A549 (cell line): ENCODE measurements at regions not wholly inside any gene's neighbourhood (a gene's known extent, or its start where the extent isn't known, plus 50 kb on each side); places are given as distances from the start of the nearest gene placed in this dataset.

Source experiments
- ATAC-seq, 2 experiments: fragments of 200-7000 bp in 1 of 2; fragments of >200 bp in 1 of 2; cut with Nextera tagmentation in 1 of 2; cut with Tn5 transposase in 1 of 2; 3 replicates each; pipeline versions ENCODE4 v1.8.0 to v1.9.1; 2018 to 2020; ENCODE audit warnings: mild to moderate bottlenecking in 1 of 2, moderate library complexity in 1 of 2
- CTCF ChIA-PET: fragments of 300-600 bp; sonication (Branson Sonifier 250); formaldehyde crosslinking; extraction: SDS; loops from one replicate; lab custom pipeline; 2021; ENCODE audit warnings: antibody characterized with exemption, inconsistent platforms; lab: Yijun Ruan, JAX
- POLR2A ChIA-PET: fragments of 350-600 bp; formaldehyde crosslinking; extraction: SDS; loops from one replicate; lab custom pipeline; 2021; ENCODE audit warnings: antibody characterized with exemption, inconsistent platforms; lab: Yijun Ruan, JAX
- DNase-seq, 2 experiments: peaks; one replicate each; pipeline versions ENCODE4 v3.0.0 to v3.0.0-alpha.2; 2011 to 2016; ENCODE audit warnings: low read depth in 1 of 2, low spot score in 1 of 2
- FAIRE-seq: peaks from 2 replicates; lab custom pipeline; 2011; peaks lifted over from hg19 to GRCh38; lab: Jason Lieb, UNC
- H3K27ac ChIP-seq, 2 experiments: fragments of >200 bp; sonication (Bioruptor Twin); formaldehyde crosslinking; 3 replicates each; pipeline ENCODE4 v1.5.1; 2016 to 2017
- H3K4me1 ChIP-seq: fragments of >200 bp; sonication (Bioruptor Twin); formaldehyde crosslinking; 3 replicates; pipeline ENCODE4 v1.6.1; 2016
- H3K4me2 ChIP-seq: fragments of >200 bp; sonication (Bioruptor Twin); formaldehyde crosslinking; 3 replicates; pipeline ENCODE4 v1.6.1; 2016
- H3K4me3 ChIP-seq: fragments of >200 bp; sonication (Bioruptor Twin); formaldehyde crosslinking; 3 replicates; pipeline ENCODE4 v1.5.1; 2016
- H3K9me3 ChIP-seq: fragments of >200 bp; sonication (Bioruptor Twin); formaldehyde crosslinking; 3 replicates; pipeline ENCODE4 v1.6.1; 2016
- ATOH8 ChIP-seq: fragments of 250-450 bp; sonication (Bioruptor Pico); IDR thresholded peaks from 2 replicates; pipeline ENCODE4 v1.5.0; 2020; ENCODE audit warnings: low read depth, mild to moderate bottlenecking, moderate library complexity
- BCL3 ChIP-seq: fragments of >200 bp; sonication (Bioruptor Twin); formaldehyde crosslinking; IDR thresholded peaks from 3 replicates; pipeline ENCODE4 v1.6.1; 2016
- CBX2 ChIP-seq: fragments of 200-600 bp; sonication (generic); IDR thresholded peaks from 2 replicates; pipeline ENCODE4 v1.6.1; 2016; ENCODE audit warnings: low read depth, mild to moderate bottlenecking, borderline replicate concordance
- CBX8 ChIP-seq: fragments of 200-600 bp; sonication (generic); IDR thresholded peaks from 2 replicates; pipeline ENCODE4 v1.6.1; 2016
- CEBPB ChIP-seq, 2 experiments: fragments of >200 bp in 1 of 2; sonication (Bioruptor Twin) in 1 of 2; formaldehyde crosslinking in 1 of 2; IDR thresholded peaks; 2 replicates each; pipeline ENCODE4 v1.6.1; 2012 to 2016
- CHD2 ChIP-seq: fragments of 150-350 bp; IDR thresholded peaks from 2 replicates; pipeline ENCODE4 v1.6.1; 2014; ENCODE audit warnings: low read length; ENCODE audit not compliant: partially characterized antibody
- CTCF ChIP-seq: fragments of >200 bp; sonication (Bioruptor Twin); formaldehyde crosslinking; IDR thresholded peaks from 3 replicates; pipeline ENCODE4 v1.5.1; 2016
- ESRRA ChIP-seq: fragments of 150-350 bp; IDR thresholded peaks from 2 replicates; pipeline ENCODE4 v1.6.1; 2014; ENCODE audit warnings: mild to moderate bottlenecking, low read length, borderline replicate concordance
- FOSL2 ChIP-seq, 2 experiments: fragments of 450-650 bp in 1 of 2; fragments of >200 bp in 1 of 2; sonication (Bioruptor Twin) in 1 of 2; formaldehyde crosslinking; IDR thresholded peaks; 2 replicates each; pipeline versions ENCODE4 v1.5.0 to v1.6.1; 2016 to 2020; ENCODE audit warnings: mild to moderate bottlenecking in 1 of 2, moderate library complexity in 1 of 2
- FOXS1 ChIP-seq: fragments of 250-450 bp; sonication (Bioruptor Pico); IDR thresholded peaks from 2 replicates; pipeline ENCODE4 v1.5.0; 2020; ENCODE audit warnings: mild to moderate bottlenecking, moderate library complexity
- HDAC2 ChIP-seq: fragments of 200-600 bp; sonication (generic); IDR thresholded peaks from 2 replicates; pipeline ENCODE4 v1.6.1; 2016
- HOXA7 ChIP-seq: fragments of 250-450 bp; sonication (Bioruptor Pico); IDR thresholded peaks from 2 replicates; pipeline ENCODE4 v1.5.0; 2020; ENCODE audit warnings: mild to moderate bottlenecking, moderate library complexity
- HOXB13 ChIP-seq: fragments of 250-450 bp; sonication (Bioruptor Pico); IDR thresholded peaks from 2 replicates; pipeline ENCODE4 v1.5.0; 2020; ENCODE audit warnings: low read depth, mild to moderate bottlenecking, moderate library complexity
- HOXB5 ChIP-seq: fragments of 250-450 bp; sonication (Bioruptor Pico); IDR thresholded peaks from 2 replicates; pipeline ENCODE4 v1.5.0; 2020; ENCODE audit warnings: mild to moderate bottlenecking, moderate library complexity
- JUNB ChIP-seq: fragments of >200 bp; sonication (Bioruptor Twin); formaldehyde crosslinking; IDR thresholded peaks from 2 replicates; pipeline ENCODE4 v1.6.1; 2016
- KDM5A ChIP-seq: fragments of 200-600 bp; sonication (generic); IDR thresholded peaks from 2 replicates; pipeline ENCODE4 v1.6.1; 2016; ENCODE audit warnings: antibody characterized with exemption, mild to moderate bottlenecking
- MAFK ChIP-seq: fragments of 450-650 bp; IDR thresholded peaks from 2 replicates; pipeline ENCODE4 v1.6.1; 2014; ENCODE audit not compliant: partially characterized antibody
- MAX ChIP-seq: IDR thresholded peaks from 2 replicates; pipeline ENCODE4 v1.6.1; 2012
- MAZ ChIP-seq: fragments of 150-350 bp; IDR thresholded peaks from 2 replicates; pipeline ENCODE4 v1.6.1; 2014; ENCODE audit warnings: antibody characterized with exemption, low read depth, low read length, borderline replicate concordance
- MYC ChIP-seq: IDR thresholded peaks from 2 replicates; pipeline ENCODE4 v1.6.1; 2012; ENCODE audit warnings: mild to moderate bottlenecking, inconsistent platforms, low read length, improper control_type of control experiment, borderline replicate concordance
- NFE2L2 ChIP-seq: fragments of 150-350 bp; conservative IDR thresholded peaks from 2 replicates; pipeline ENCODE4 v1.6.1; 2014; ENCODE audit warnings: low read length
- NPAS2 ChIP-seq: fragments of 250-450 bp; sonication (Bioruptor Pico); IDR thresholded peaks from 2 replicates; pipeline ENCODE4 v1.8.0; 2022; ENCODE audit warnings: mild to moderate bottlenecking, moderate library complexity, borderline replicate concordance
- PBX3 ChIP-seq: IDR thresholded peaks from 2 replicates; pipeline ENCODE4 v1.6.1; 2012
- REST ChIP-seq: fragments of 200-600 bp; sonication (generic); IDR thresholded peaks from 2 replicates; pipeline ENCODE4 v1.6.1; 2016; ENCODE audit warnings: antibody characterized with exemption, mild to moderate bottlenecking, moderate library complexity
- SREBF2 ChIP-seq: fragments of 450-650 bp; IDR thresholded peaks from 2 replicates; pipeline ENCODE4 v1.6.1; 2014; ENCODE audit warnings: mild to moderate bottlenecking, moderate library complexity
- TFCP2L1 ChIP-seq: fragments of 250-450 bp; sonication (Bioruptor Pico); IDR thresholded peaks from 2 replicates; pipeline ENCODE4 v1.5.0; 2021; ENCODE audit warnings: mild to moderate bottlenecking
- TP53 ChIP-seq: fragments of 250-450 bp; sonication (Bioruptor Pico); IDR thresholded peaks from 2 replicates; pipeline ENCODE4 v1.5.0; 2021; ENCODE audit warnings: mild to moderate bottlenecking, moderate library complexity
- USF2 ChIP-seq: fragments of 450-650 bp; IDR thresholded peaks from 2 replicates; pipeline ENCODE4 v1.6.1; 2014; ENCODE audit warnings: antibody characterized with exemption
- ZC3H11A ChIP-seq: fragments of 450-650 bp; IDR thresholded peaks from 2 replicates; pipeline ENCODE4 v1.6.1; 2014; ENCODE audit warnings: antibody characterized with exemption, mild to moderate bottlenecking

- no peak for TF ChIP-seq MAX
- TF ChIP-seq HDAC2, result no peak
- no peak for TF ChIP-seq MAZ
- TF ChIP-seq ZC3H11A, result no peak
- no peak for TF ChIP-seq CTCF
- no peak for TF ChIP-seq JUNB
- no peak for TF ChIP-seq NFE2L2
- no peak for TF ChIP-seq FOXS1 (CRISPR knock-in tag)
- TF ChIP-seq CBX2, result no peak
- no peak for TF ChIP-seq REST
- no peak for TF ChIP-seq CHD2
- no peak for TF ChIP-seq ATOH8 (CRISPR knock-in tag)
- no peak for TF ChIP-seq KDM5A
- no peak for TF ChIP-seq TP53 (CRISPR knock-in tag)
- TF ChIP-seq BCL3, result no peak
- no peak for TF ChIP-seq HOXB13 (CRISPR knock-in tag)
- Histone ChIP-seq H3K4me2 (no peak overlapping the region), H3K4me1 (no peaks in the 10 kb centered on the region), H3K9me3 (no peaks in the 10 kb centered on the region), H3K27ac (no peak overlapping the region), H3K4me3 (no peak overlapping the region)
- no peak for FAIRE-seq
- CTCF ChIA-PET, result no interaction called here
- no peak for DNase-seq
- no peak for ATAC-seq
- POLR2A ChIA-PET, result no interaction called here
Measured at GRCh38 chr12:125577334-125577733, 512.1 kb downstream of the AACS start.

- no peak for ATAC-seq
- CTCF ChIA-PET, result no interaction called here
Measured at GRCh38 chr12:125579916-125580315, 514.7 kb downstream of the AACS start.

More at GRCh38 chr12:125579916-125580315, 514.7 kb downstream of the AACS start:
- no peak overlapping the region for H3K4me3 ChIP-seq
- H3K4me2 ChIP-seq, result no peak overlapping the region
- no peak for FAIRE-seq
- POLR2A ChIA-PET, result no interaction called here
- H3K4me1 ChIP-seq, result no peaks in the 10 kb centered on the region
- TF ChIP-seq HOXB5 (no peak), MAFK (no peak), CEBPB (IDR thresholded peaks at IDR 0.05) (no peak), MYC (no peak), ESRRA (no peak), PBX3 (no peak), HOXA7 (CRISPR knock-in tag) (no peak), USF2 (no peak), NPAS2 (CRISPR knock-in tag) (no peak), FOSL2 (IDR thresholded peaks at IDR 0.05) (no peak), FOSL2 (CRISPR knock-in tag; IDR thresholded peaks at IDR 0.05) (no peak), SREBF2 (no peak), KDM5A (no peak), CBX8 (no peak), TFCP2L1 (CRISPR knock-in tag) (no peak), NFE2L2 (no peak)
- TF ChIP-seq, all 56 proteins: peak for 0
- Histone ChIP-seq H3K27ac (no peak overlapping the region), H3K9me3 (no peaks in the 10 kb centered on the region)
- DNase-seq, result no peak
